NOMO-1 (cell line): ENCODE measurements at regions not wholly inside any gene's neighbourhood (a gene's known extent, or its start where the extent isn't known, plus 50 kb on each side); places are given as distances from the start of the nearest gene placed in this dataset.

Source experiments
- DNase-seq, 2 experiments: peaks; one replicate each; lab custom pipeline; 2025; ENCODE audit not compliant: unreplicated experiment in 2 of 2; lab: John Stamatoyannopoulos, UW

- DNase-seq = no peak
These were observed 188.5 kb downstream of the IGSF11 start for GRCh38 chr3:118846176-118846575.
